ENCODE measurements at regions not wholly inside any gene's neighbourhood (a gene's known extent, or its start where the extent isn't known, plus 50 kb on each side); places are given as distances from the start of the nearest gene placed in this dataset.

DNA sequence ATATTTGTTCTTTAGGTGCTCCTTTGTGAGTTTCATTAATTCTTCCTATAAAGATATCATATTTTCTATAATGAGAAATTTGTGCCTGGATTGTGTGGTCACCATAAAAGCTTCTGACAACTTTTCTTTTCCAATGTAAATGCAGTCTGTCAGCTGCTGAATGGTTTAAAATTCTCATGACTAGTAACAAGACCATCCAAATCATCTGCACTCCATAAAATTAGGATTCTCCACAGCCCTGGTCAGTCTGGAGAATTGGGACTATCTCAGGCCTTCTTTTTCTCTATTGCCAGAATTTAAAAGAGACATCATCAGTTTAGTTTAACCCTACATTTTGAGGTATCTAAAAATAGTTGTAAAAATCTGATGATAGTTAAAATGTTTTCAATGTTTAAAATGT, 180.9 kb downstream of the DTWD1 start:
- no peak for TF ChIP-seq ZNF335 (tag by site-specific recombination; conservative IDR thresholded peaks at IDR 0.05)
- no peak for TF ChIP-seq ZNF792 (tag by site-specific recombination; IDR thresholded peaks at IDR 0.05)
- TF ChIP-seq ZNF311 (tag by site-specific recombination; IDR thresholded peaks at IDR 0.05; ENCODE audit: borderline replicate concordance) = no peak
- TF ChIP-seq ZNF211 (tag by site-specific recombination; IDR thresholded peaks at IDR 0.05; ENCODE audit: low read depth) = no peak
- TF ChIP-seq, protein P1, sequence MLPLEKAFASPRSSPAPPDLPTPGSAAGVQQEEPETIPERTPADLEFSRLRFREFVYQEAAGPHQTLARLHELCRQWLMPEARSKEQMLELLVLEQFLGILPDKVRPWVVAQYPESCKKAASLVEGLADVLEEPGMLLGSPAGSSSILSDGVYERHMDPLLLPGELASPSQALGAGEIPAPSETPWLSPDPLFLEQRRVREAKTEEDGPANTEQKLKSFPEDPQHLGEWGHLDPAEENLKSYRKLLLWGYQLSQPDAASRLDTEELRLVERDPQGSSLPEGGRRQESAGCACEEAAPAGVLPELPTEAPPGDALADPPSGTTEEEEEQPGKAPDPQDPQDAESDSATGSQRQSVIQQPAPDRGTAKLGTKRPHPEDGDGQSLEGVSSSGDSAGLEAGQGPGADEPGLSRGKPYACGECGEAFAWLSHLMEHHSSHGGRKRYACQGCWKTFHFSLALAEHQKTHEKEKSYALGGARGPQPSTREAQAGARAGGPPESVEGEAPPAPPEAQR (tag by site-specific recombination; IDR thresholded peaks at IDR 0.05) = no peak
- TF ChIP-seq ZNF394 (tag by site-specific recombination; IDR thresholded peaks at IDR 0.05; ENCODE audit: borderline replicate concordance) = no peak
- TF ChIP-seq ZEB2 (tag by site-specific recombination; IDR thresholded peaks at IDR 0.05) = no peak
- TF ChIP-seq ZNF239 (tag by site-specific recombination; IDR thresholded peaks at IDR 0.05) = no peak
- TF ChIP-seq, protein P2, sequence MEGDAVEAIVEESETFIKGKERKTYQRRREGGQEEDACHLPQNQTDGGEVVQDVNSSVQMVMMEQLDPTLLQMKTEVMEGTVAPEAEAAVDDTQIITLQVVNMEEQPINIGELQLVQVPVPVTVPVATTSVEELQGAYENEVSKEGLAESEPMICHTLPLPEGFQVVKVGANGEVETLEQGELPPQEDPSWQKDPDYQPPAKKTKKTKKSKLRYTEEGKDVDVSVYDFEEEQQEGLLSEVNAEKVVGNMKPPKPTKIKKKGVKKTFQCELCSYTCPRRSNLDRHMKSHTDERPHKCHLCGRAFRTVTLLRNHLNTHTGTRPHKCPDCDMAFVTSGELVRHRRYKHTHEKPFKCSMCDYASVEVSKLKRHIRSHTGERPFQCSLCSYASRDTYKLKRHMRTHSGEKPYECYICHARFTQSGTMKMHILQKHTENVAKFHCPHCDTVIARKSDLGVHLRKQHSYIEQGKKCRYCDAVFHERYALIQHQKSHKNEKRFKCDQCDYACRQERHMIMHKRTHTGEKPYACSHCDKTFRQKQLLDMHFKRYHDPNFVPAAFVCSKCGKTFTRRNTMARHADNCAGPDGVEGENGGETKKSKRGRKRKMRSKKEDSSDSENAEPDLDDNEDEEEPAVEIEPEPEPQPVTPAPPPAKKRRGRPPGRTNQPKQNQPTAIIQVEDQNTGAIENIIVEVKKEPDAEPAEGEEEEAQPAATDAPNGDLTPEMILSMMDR (tag by site-specific recombination; IDR thresholded peaks at IDR 0.05) = no peak
- TF ChIP-seq ZNF571 (tag by site-specific recombination; IDR thresholded peaks at IDR 0.05) = no peak
- no peak for TF ChIP-seq ZBTB7A (tag by site-specific recombination; IDR thresholded peaks at IDR 0.05; ENCODE audit: low read depth)
- TF ChIP-seq REPIN1 (tag by site-specific recombination; IDR thresholded peaks at IDR 0.05; ENCODE audit: low read depth) = no peak
- no peak for TF ChIP-seq ZNF221 (tag by site-specific recombination; IDR thresholded peaks at IDR 0.05; ENCODE audit: borderline replicate concordance)
- no peak for TF ChIP-seq ZNF596 (tag by site-specific recombination; IDR thresholded peaks at IDR 0.05)
